GM12872 (cell line): ENCODE measurements at regions not wholly inside any gene's neighbourhood (a gene's known extent, or its start where the extent isn't known, plus 50 kb on each side); places are given as distances from the start of the nearest gene placed in this dataset.

Experiments
- TF ChIP-seq, protein P1 (sequence below): IDR thresholded peaks from 3 replicates; pipeline ENCODE4 v1.5.1; 2011; ENCODE audit warnings: low read depth, mild to moderate bottlenecking, low read length, moderate library complexity; ENCODE audit not compliant: insufficient read depth

- TF ChIP-seq, protein P1, sequence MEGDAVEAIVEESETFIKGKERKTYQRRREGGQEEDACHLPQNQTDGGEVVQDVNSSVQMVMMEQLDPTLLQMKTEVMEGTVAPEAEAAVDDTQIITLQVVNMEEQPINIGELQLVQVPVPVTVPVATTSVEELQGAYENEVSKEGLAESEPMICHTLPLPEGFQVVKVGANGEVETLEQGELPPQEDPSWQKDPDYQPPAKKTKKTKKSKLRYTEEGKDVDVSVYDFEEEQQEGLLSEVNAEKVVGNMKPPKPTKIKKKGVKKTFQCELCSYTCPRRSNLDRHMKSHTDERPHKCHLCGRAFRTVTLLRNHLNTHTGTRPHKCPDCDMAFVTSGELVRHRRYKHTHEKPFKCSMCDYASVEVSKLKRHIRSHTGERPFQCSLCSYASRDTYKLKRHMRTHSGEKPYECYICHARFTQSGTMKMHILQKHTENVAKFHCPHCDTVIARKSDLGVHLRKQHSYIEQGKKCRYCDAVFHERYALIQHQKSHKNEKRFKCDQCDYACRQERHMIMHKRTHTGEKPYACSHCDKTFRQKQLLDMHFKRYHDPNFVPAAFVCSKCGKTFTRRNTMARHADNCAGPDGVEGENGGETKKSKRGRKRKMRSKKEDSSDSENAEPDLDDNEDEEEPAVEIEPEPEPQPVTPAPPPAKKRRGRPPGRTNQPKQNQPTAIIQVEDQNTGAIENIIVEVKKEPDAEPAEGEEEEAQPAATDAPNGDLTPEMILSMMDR = no peak
Measured at GRCh38 chr2:100627330-100628300, 64.8 kb downstream of the PDCL3 start.

DNA sequence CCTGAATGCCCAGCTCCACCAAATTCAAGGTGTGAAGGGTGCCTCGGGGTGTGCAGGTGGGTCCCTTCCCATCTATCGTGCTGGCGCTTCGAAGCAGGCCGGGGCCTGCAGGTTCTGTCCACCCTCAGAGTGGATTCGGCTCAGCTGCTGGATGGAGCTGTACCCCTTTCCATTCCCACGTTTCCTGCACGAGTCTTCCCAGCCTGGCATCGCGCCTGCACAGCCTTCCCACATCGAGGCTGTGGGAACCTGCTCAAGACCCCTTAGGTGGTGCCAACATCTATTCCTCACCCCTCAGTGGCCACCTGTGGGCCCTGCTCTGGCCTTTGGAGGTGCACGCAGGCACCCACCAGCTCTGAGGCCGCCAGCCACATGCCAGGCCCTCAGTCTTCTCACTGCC is 65.7 kb downstream of the PDCL3 start:
- TF ChIP-seq, protein P1 = no peak

- TF ChIP-seq, protein P1 = no peak
Measured at GRCh38 chr2:100629309-100629708, 66.5 kb downstream of the PDCL3 start.

DNA sequence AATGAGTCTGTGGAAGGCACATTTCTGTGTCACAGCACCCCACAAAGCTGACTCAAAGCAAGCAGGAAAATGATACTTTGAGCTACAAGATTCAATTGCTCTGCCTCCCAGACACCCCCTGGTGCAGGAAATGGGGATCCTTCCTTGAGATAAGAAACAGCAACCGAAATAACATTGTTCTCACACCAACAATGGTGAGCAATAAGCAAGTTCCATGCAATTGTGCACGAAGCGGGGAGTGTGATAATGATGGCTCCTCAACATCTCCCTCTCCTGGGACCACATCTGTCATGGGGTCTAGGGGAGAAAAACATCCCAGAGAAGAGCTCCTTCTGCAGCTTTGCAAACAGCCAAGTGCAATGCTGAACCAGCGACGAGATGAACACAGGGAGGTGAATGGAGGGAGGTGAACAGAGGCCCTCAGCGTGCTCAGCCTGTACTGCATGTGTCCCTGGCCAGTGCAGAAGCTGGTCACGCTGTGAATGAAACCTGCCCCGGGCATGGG is 67.7 kb downstream of the PDCL3 start:
- TF ChIP-seq, protein P1 = no peak

GRCh38 chr2:100632037-100632436 is 69.2 kb downstream of the PDCL3 start:
- TF ChIP-seq, protein P1 = no peak

GRCh38 chr2:100632759-100633158 is 70.0 kb downstream of the PDCL3 start:
- TF ChIP-seq, protein P1 = no peak

- TF ChIP-seq, protein P1 = no peak
Measured at GRCh38 chr2:100639588-100640390, 77.0 kb downstream of the PDCL3 start.
